T-helper 17 cell (primary cell): ENCODE measurements at regions not wholly inside any gene's neighbourhood (a gene's known extent, or its start where the extent isn't known, plus 50 kb on each side); places are given as distances from the start of the nearest gene placed in this dataset.
A peak's percentile ranks its signal among the peaks of the same experiment; 100 is the strongest.

Source experiments
- ATAC-seq: fragments of 150-1000 bp; cut with Tn5 transposase; 2 replicates; pipeline ENCODE4 v1.10.0; 2021; ENCODE audit warnings: mild to moderate bottlenecking, moderate library complexity
- DNase-seq, 3 donors: peaks; one replicate each; pipeline versions ENCODE4 v3.0.0 to v3.0.0-alpha.2; 2020 to 2021
- H3K9me3 ChIP-seq: one replicate; pipeline ENCODE4 v1.7.0; 2013; ENCODE audit warnings: low read length, mild to moderate bottlenecking; ENCODE audit not compliant: control insufficient read depth, poor library complexity, severe bottlenecking
- H3K27ac Mint-ChIP-seq: one replicate; pipeline ENCODE4 v1.8.0; 2022; ENCODE audit warnings: mild to moderate bottlenecking, moderate library complexity, mixed read lengths
- H3K27me3 Mint-ChIP-seq: one replicate; pipeline ENCODE4 v1.8.0; 2022; ENCODE audit warnings: mixed read lengths
- H3K36me3 Mint-ChIP-seq: one replicate; pipeline ENCODE4 v1.8.0; 2022; ENCODE audit warnings: low read depth, mixed read lengths
- H3K4me1 Mint-ChIP-seq: one replicate; pipeline ENCODE4 v1.8.0; 2022; ENCODE audit warnings: mild to moderate bottlenecking, mixed read lengths
- H3K4me3 Mint-ChIP-seq: one replicate; pipeline ENCODE4 v1.8.0; 2022; ENCODE audit warnings: mild to moderate bottlenecking, moderate library complexity, mixed read lengths

- H3K4me1 Mint-ChIP-seq, result peaks cover 18% of the 10 kb centered on the region
Measured at GRCh38 chr2:37848451-37848850, 76.6 kb upstream of the RMDN2 start.

GRCh38 chr2:37849911-37850310 is 75.2 kb upstream of the RMDN2 start:
- no peaks in the 10 kb centered on the region for H3K9me3 ChIP-seq
- no peak for ATAC-seq
- no peak for DNase-seq
- Mint-ChIP-seq H3K4me1 (peaks cover 18% of the 10 kb centered on the region), H3K36me3 (no peaks in the 10 kb centered on the region), H3K4me3 (no peak overlapping the region), H3K27ac (no peak overlapping the region), H3K27me3 (peaks cover 6% of the 10 kb centered on the region)

More at GRCh38 chr2:37848451-37848850, 76.6 kb upstream of the RMDN2 start:
- Mint-ChIP-seq H3K27ac (no peak overlapping the region), H3K27me3 (peaks cover 15% of the 10 kb centered on the region), H3K4me3 (no peak overlapping the region), H3K36me3 (no peaks in the 10 kb centered on the region)
- DNase-seq (no peak), ATAC-seq (no peak)
- no peaks in the 10 kb centered on the region for H3K9me3 ChIP-seq

GRCh38 chr2:37851428-37851827 is 73.7 kb upstream of the RMDN2 start:
- peak; percentile 14 for ATAC-seq
- H3K27me3 Mint-ChIP-seq, result no peaks in the 10 kb centered on the region

GRCh38 chr2:37851828-37852584 is 73.1 kb upstream of the RMDN2 start:
- ATAC-seq (peak; percentile 87), DNase-seq (no peak)
- Mint-ChIP-seq H3K4me1 (peaks cover 18% of the 10 kb centered on the region), H3K27ac (peak overlapping the region; percentile 94), H3K36me3 (no peaks in the 10 kb centered on the region), H3K4me3 (peak overlapping the region; percentile 41), H3K27me3 (no peaks in the 10 kb centered on the region)
- no peaks in the 10 kb centered on the region for H3K9me3 ChIP-seq

More at GRCh38 chr2:37851428-37851827, 73.7 kb upstream of the RMDN2 start:
- Mint-ChIP-seq H3K4me3 (peak overlapping the region; percentile 41), H3K36me3 (no peaks in the 10 kb centered on the region), H3K4me1 (peaks cover 18% of the 10 kb centered on the region), H3K27ac (peak overlapping the region; percentile 94)
- H3K9me3 ChIP-seq, result no peaks in the 10 kb centered on the region
- DNase-seq, result no peak

- Mint-ChIP-seq H3K27me3 (no peaks in the 10 kb centered on the region), H3K4me1 (peaks cover 18% of the 10 kb centered on the region), H3K27ac (peak overlapping the region; percentile 94), H3K36me3 (no peaks in the 10 kb centered on the region), H3K4me3 (no peak overlapping the region)
- no peaks in the 10 kb centered on the region for H3K9me3 ChIP-seq
- DNase-seq (no peak), ATAC-seq (no peak)
Measured at GRCh38 chr2:37852585-37853014, 72.5 kb upstream of the RMDN2 start.

GRCh38 chr2:37854676-37855282 is 70.3 kb upstream of the RMDN2 start:
- H3K9me3 ChIP-seq, result no peaks in the 10 kb centered on the region
- ATAC-seq, result no peak
- Mint-ChIP-seq H3K36me3 (peaks cover 3% of the 10 kb centered on the region), H3K27ac (no peak overlapping the region), H3K27me3 (no peaks in the 10 kb centered on the region), H3K4me1 (peaks cover 19% of the 10 kb centered on the region), H3K4me3 (no peak overlapping the region)
- no peak for DNase-seq

GRCh38 chr2:37855283-37856041 is 69.6 kb upstream of the RMDN2 start:
- ATAC-seq (no peak), DNase-seq (no peak)
- no peaks in the 10 kb centered on the region for H3K9me3 ChIP-seq
- Mint-ChIP-seq H3K27me3 (no peaks in the 10 kb centered on the region), H3K27ac (peak overlapping the region; percentile 11), H3K4me1 (peaks cover 12% of the 10 kb centered on the region), H3K4me3 (no peak overlapping the region), H3K36me3 (peaks cover 3% of the 10 kb centered on the region)

- H3K27ac Mint-ChIP-seq, result no peak overlapping the region
- H3K27me3 Mint-ChIP-seq, result no peaks in the 10 kb centered on the region
- H3K4me3 Mint-ChIP-seq, result no peak overlapping the region
- H3K36me3 Mint-ChIP-seq, result peaks cover 3% of the 10 kb centered on the region
- ATAC-seq, result no peak
- H3K9me3 ChIP-seq, result no peaks in the 10 kb centered on the region
- no peak for DNase-seq
- peaks cover 9% of the 10 kb centered on the region for H3K4me1 Mint-ChIP-seq
Measured at GRCh38 chr2:37856101-37856751, 68.9 kb upstream of the RMDN2 start.

GRCh38 chr2:37857575-37858399 is 67.3 kb upstream of the RMDN2 start:
- DNase-seq, result no peak
- Mint-ChIP-seq H3K27ac (no peak overlapping the region), H3K36me3 (peaks cover 3% of the 10 kb centered on the region), H3K4me3 (no peak overlapping the region), H3K4me1 (peaks cover 2% of the 10 kb centered on the region), H3K27me3 (peaks cover 13% of the 10 kb centered on the region)
- no peak for ATAC-seq
- H3K9me3 ChIP-seq, result no peaks in the 10 kb centered on the region

GRCh38 chr2:37858400-37858711 is 66.7 kb upstream of the RMDN2 start:
- H3K27me3 Mint-ChIP-seq, result peaks cover 19% of the 10 kb centered on the region
- H3K36me3 Mint-ChIP-seq, result peaks cover 5% of the 10 kb centered on the region
- peaks cover 4% of the 10 kb centered on the region for H3K4me1 Mint-ChIP-seq
- no peak for ATAC-seq
- no peak for DNase-seq
- no peak overlapping the region for H3K4me3 Mint-ChIP-seq
- no peaks in the 10 kb centered on the region for H3K9me3 ChIP-seq
- H3K27ac Mint-ChIP-seq, result no peak overlapping the region

- Mint-ChIP-seq H3K4me1 (peaks cover 5% of the 10 kb centered on the region), H3K27me3 (peaks cover 23% of the 10 kb centered on the region), H3K4me3 (no peak overlapping the region), H3K27ac (no peak overlapping the region), H3K36me3 (peaks cover 9% of the 10 kb centered on the region)
- DNase-seq, result no peak
- no peak for ATAC-seq
- no peaks in the 10 kb centered on the region for H3K9me3 ChIP-seq
Measured at GRCh38 chr2:37858725-37859267, 66.3 kb upstream of the RMDN2 start.

GRCh38 chr2:37862620-37863019 is 62.5 kb upstream of the RMDN2 start:
- no peak overlapping the region for H3K27ac Mint-ChIP-seq
- H3K36me3 Mint-ChIP-seq, result peaks cover 14% of the 10 kb centered on the region
- H3K27me3 Mint-ChIP-seq, result peaks cover 49% of the 10 kb centered on the region
- no peak for DNase-seq
- H3K4me3 Mint-ChIP-seq, result no peak overlapping the region
- peaks cover 5% of the 10 kb centered on the region for H3K4me1 Mint-ChIP-seq
- no peaks in the 10 kb centered on the region for H3K9me3 ChIP-seq
- ATAC-seq, result no peak
